Kidney epithelial cell (primary cell): ENCODE measurements at regions not wholly inside any gene's neighbourhood (a gene's known extent, or its start where the extent isn't known, plus 50 kb on each side); places are given as distances from the start of the nearest gene placed in this dataset.
"Not testable (repeated sequence)": the region's sequence is repeated elsewhere in the genome, so short reads cannot be mapped to it uniquely, and the experiment has no call there.

ENCODE experiments used
- DNase-seq: peaks from one replicate; pipeline ENCODE4 v3.0.0-alpha.2; 2010; ENCODE audit warnings: low read depth
- H3K27me3 ChIP-seq: 2 replicates; pipeline ENCODE4 v1.6.0; 2011; ENCODE audit warnings: low read length; ENCODE audit not compliant: control insufficient read depth, insufficient read depth
- H3K36me3 ChIP-seq: 2 replicates; pipeline ENCODE4 v1.5.1; 2011; ENCODE audit warnings: low read length; ENCODE audit not compliant: control insufficient read depth, insufficient read depth
- H3K4me3 ChIP-seq: 2 replicates; pipeline ENCODE4 v1.5.1; 2011; ENCODE audit warnings: low read depth, mild to moderate bottlenecking, control low read depth, low read length
- CTCF ChIP-seq: IDR thresholded peaks from 2 replicates; pipeline ENCODE4 v1.5.1; 2011; ENCODE audit warnings: mild to moderate bottlenecking, moderate library complexity, low read length, control low read depth, inconsistent platforms; ENCODE audit not compliant: insufficient read depth, poor library complexity, severe bottlenecking

GRCh38 chr11:22084056-22084455 is 108.8 kb upstream of the ANO5 start:
- H3K27me3 ChIP-seq: no peaks in the 10 kb centered on the region

GRCh38 chr11:22084564-22084963 is 108.3 kb upstream of the ANO5 start:
- H3K4me3 ChIP-seq: no peak overlapping the region
- DNase-seq: no peak
- H3K27me3 ChIP-seq: no peaks in the 10 kb centered on the region
- H3K36me3 ChIP-seq: no peaks in the 10 kb centered on the region
- no peak for TF ChIP-seq CTCF

More at GRCh38 chr11:22084056-22084455, 108.8 kb upstream of the ANO5 start:
- TF ChIP-seq CTCF: no peak
- H3K36me3 ChIP-seq: no peaks in the 10 kb centered on the region
- DNase-seq: no peak
- H3K4me3 ChIP-seq: no peak overlapping the region

- no peak for TF ChIP-seq CTCF
- no peak overlapping the region for H3K4me3 ChIP-seq
- no peak for DNase-seq
- no peaks in the 10 kb centered on the region for H3K36me3 ChIP-seq
- no peaks in the 10 kb centered on the region for H3K27me3 ChIP-seq
Observed at GRCh38 chr11:22089609-22090008, 103.3 kb upstream of the ANO5 start.

- no peaks in the 10 kb centered on the region for H3K36me3 ChIP-seq
- H3K4me3 ChIP-seq: no peak overlapping the region
- TF ChIP-seq CTCF: no peak
- no peaks in the 10 kb centered on the region for H3K27me3 ChIP-seq
- no peak for DNase-seq
Observed at GRCh38 chr11:22106566-22106965, 86.3 kb upstream of the ANO5 start.

GRCh38 chr11:22115470-22116029 is 77.3 kb upstream of the ANO5 start:
- DNase-seq: no peak
- Histone ChIP-seq H3K4me3 (no peak overlapping the region), H3K36me3 (no peaks in the 10 kb centered on the region), H3K27me3 (no peaks in the 10 kb centered on the region)
- no peak for TF ChIP-seq CTCF

GRCh38 chr11:22127981-22128380 is 64.9 kb upstream of the ANO5 start:
- not testable (repeated sequence) for DNase-seq, H3K4me3 ChIP-seq, H3K36me3 ChIP-seq, H3K27me3 ChIP-seq
